ENCODE measurements at regions not wholly inside any gene's neighbourhood (a gene's known extent, or its start where the extent isn't known, plus 50 kb on each side); places are given as distances from the start of the nearest gene placed in this dataset.

DNA sequence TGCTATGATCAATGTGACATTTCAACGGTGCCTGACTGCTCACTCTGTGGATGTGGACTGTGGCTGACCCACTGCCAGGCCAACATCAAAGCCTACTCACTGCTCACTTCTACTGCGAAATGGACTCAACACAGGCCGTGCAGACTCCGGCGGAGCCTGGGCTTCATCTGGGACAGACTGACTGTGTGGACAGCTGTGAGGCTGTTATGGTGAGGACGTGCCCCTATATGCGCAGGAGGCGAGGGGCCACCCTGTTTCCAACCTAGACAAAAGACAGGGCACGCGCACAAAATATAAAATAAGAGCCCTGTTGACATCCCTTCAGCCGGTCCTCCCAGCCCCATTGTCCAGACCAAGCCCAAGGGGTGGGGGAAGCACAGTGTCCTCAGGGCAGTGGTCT, 514.4 kb upstream of the RAB6C start:
- no peak overlapping the region for H3K9ac ChIP-seq (replicated peaks; ENCODE audit: extremely low read depth, insufficient read depth, low read length)
- ChIA-PET POLR2A (no interaction called here), CTCF (no interaction called here)
- FAIRE-seq (no peak), DNase-seq (ENCODE audit: low read depth, low spot score) (no peak)
- TF ChIP-seq GATA2 (IDR thresholded peaks at IDR 0.05; ENCODE audit: insufficient read depth, insufficient read length, low read depth, low read length) (no peak), MYC (IDR thresholded peaks at IDR 0.05; ENCODE audit: low read depth, low read length) (no peak), EZH2 (IDR thresholded peaks at IDR 0.05; ENCODE audit: borderline replicate concordance, low read depth, low read length, severe bottlenecking) (no peak), POLR2AphosphoS5 (IDR thresholded peaks at IDR 0.05; ENCODE audit: insufficient read depth, low read depth, low read length) (no peak), CTCF (IDR thresholded peaks at IDR 0.05; ENCODE audit: extremely low read depth in 1 of 2, insufficient read depth in 1 of 2, low read depth in 1 of 2, low read length in 2 of 2) (no peak), JUN (IDR thresholded peaks at IDR 0.05; ENCODE audit: borderline replicate concordance, insufficient read depth, insufficient read length, low read depth) (no peak), POLR2A (IDR thresholded peaks at IDR 0.05; ENCODE audit: low read depth, low read length) (no peak), FOS (IDR thresholded peaks at IDR 0.05; ENCODE audit: borderline replicate concordance, insufficient read depth, low read length) (no peak)
- TF ChIP-seq, protein P1, sequence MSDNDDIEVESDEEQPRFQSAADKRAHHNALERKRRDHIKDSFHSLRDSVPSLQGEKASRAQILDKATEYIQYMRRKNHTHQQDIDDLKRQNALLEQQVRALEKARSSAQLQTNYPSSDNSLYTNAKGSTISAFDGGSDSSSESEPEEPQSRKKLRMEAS (IDR thresholded peaks at IDR 0.05; ENCODE audit: insufficient read depth, insufficient read length): no peak
- no peak overlapping the region for H3K4me3 ChIP-seq (replicated peaks in 1 of 3; ENCODE audit: insufficient read depth in 1 of 3, low read depth in 1 of 3, low read length in 3 of 3)
- no TSS peak for BruUV-seq (replicated peaks)
- no peaks in the 10 kb centered on the region for H3K36me3 ChIP-seq (ENCODE audit: control insufficient read depth in 2 of 2, extremely low read depth in 1 of 2, insufficient read depth in 2 of 2, low read length in 2 of 2)
- intact Hi-C loops (cut with micrococcal nuclease): no loop called here
- dilution Hi-C loops (cut with MboI; ENCODE audit: extremely low pct_ligation_motif_present, low sequenced_read_pairs): no loop called here
- no peaks in the 10 kb centered on the region for H3K79me2 ChIP-seq (ENCODE audit: control insufficient read depth, insufficient read depth, low read length)
- no peaks in the 10 kb centered on the region for H3K27me3 ChIP-seq (ENCODE audit: control insufficient read depth in 2 of 2, insufficient read depth in 2 of 2, low read length in 2 of 2)
- H3K4me1 ChIP-seq (ENCODE audit: control insufficient read depth, extremely low read depth, insufficient read depth, low read length): no peaks in the 10 kb centered on the region
- peaks cover 8% of the 10 kb centered on the region for H3K9me3 ChIP-seq (replicated peaks; ENCODE audit: control insufficient read depth, insufficient read depth, low read length)
- H3K27ac ChIP-seq (ENCODE audit: insufficient read depth, low read depth, low read length): no peak overlapping the region
- H3K4me2 ChIP-seq (ENCODE audit: insufficient read depth, low read length): no peak overlapping the region
- H3K9me1 ChIP-seq (replicated peaks; ENCODE audit: control insufficient read depth, extremely low read depth, insufficient read depth, low read length): no peaks in the 10 kb centered on the region
- no peaks in the 10 kb centered on the region for H4K20me1 ChIP-seq (replicated peaks; ENCODE audit: control insufficient read depth, extremely low read depth, insufficient read depth, low read length)
- no peak overlapping the region for H2AFZ ChIP-seq (ENCODE audit: low read depth, low read length)
